ENCODE measurements at regions not wholly inside any gene's neighbourhood (a gene's known extent, or its start where the extent isn't known, plus 50 kb on each side); places are given as distances from the start of the nearest gene placed in this dataset.

GRCh38 chr3:144549166-144549565 lies 577.5 kb downstream of the DIPK2A start:
- TF ChIP-seq CTCF (IDR thresholded peaks at IDR 0.05) (no peak), POLR2A (IDR thresholded peaks at IDR 0.05) (no peak), POLR2AphosphoS5 (IDR thresholded peaks at IDR 0.05; ENCODE audit: insufficient read depth in 1 of 2, low read depth in 1 of 2) (no peak)
